GM21723 (cell line): ENCODE measurements at regions not wholly inside any gene's neighbourhood (a gene's known extent, or its start where the extent isn't known, plus 50 kb on each side); places are given as distances from the start of the nearest gene placed in this dataset.

ENCODE experiments used
- ATAC-seq: cut with Tn5 transposase; IDR thresholded peaks from one replicate; pipeline ENCODE4 v1.9.1; 2021; ENCODE audit warnings: mild to moderate bottlenecking, moderate library complexity; ENCODE audit not compliant: unreplicated experiment

DNA sequence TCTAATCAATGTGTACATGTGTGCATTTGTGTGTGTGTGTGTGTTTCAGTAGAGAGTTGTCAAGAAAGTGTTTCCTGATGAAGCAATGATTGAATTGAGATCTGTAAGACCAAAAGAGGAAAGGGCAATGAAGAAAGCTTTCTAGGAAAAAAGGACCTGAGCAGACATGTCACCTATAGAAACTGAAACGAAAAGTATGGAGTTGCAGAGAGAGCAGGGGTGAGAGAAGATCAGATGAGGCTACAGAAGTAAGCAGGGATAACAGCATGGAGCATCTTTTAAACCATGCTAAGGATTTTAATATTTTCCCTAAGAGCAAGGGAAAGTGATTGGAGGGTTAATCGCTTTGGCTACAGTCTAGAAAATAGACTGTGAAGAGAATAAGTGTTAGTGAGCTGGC, 1459.4 kb upstream of the TENM4 start:
- peak; percentile 83 for ATAC-seq

DNA sequence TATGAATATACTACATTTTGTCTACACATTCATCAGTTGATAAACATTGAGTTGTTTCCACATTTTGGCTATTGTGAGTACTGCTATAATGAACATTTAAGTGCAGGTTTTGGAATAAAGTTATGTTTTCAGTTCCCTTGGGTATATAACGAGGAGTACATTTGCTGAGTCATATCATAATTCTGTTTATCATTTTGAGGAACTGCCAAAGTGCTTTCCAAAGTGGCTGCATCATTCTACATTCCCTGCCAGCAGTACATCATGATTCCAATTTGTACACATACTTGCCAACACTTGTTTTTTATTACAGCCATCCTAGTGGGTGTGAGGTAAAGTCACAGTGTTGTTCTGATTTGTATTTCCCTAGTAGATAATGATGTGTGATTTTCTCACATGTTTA, 1458.6 kb upstream of the TENM4 start:
- no peak for ATAC-seq

DNA sequence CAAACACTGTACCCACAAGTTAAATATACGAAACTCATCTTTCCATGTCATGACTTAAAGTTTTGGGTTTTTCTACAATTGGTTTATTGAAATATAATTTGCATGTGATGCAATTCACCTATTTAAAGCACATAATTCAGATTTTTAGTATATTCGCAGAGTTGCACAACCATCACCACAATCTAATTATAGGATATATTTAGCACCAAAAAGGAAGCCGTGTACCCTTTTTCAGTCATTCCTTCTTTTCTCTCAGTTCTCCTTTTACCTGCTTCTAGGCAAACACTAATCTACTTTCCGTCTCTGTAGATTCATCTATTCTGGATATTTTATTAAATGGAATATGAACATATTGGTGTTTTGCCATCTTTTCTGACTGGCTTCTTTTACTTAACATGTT, 1458.1 kb upstream of the TENM4 start:
- no peak for ATAC-seq

DNA sequence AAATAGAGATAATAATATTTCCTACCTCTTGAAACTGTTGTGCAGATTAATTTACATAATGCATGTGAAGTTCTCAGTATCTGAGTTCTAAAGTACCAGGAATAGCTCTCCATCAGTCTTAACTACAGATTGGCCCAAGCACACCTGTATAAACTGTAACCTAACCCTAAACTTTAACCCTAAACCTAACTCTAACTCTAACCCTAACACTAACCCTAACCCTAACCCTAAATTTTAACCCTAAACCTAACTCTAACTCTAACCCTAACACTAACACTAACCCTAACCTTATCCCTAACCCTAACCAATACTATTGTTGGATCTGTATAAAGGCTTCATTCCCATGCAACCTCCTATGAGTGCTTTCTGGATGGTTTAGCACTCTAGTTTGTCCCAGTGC, 1445.9 kb upstream of the TENM4 start:
- ATAC-seq: no peak

DNA sequence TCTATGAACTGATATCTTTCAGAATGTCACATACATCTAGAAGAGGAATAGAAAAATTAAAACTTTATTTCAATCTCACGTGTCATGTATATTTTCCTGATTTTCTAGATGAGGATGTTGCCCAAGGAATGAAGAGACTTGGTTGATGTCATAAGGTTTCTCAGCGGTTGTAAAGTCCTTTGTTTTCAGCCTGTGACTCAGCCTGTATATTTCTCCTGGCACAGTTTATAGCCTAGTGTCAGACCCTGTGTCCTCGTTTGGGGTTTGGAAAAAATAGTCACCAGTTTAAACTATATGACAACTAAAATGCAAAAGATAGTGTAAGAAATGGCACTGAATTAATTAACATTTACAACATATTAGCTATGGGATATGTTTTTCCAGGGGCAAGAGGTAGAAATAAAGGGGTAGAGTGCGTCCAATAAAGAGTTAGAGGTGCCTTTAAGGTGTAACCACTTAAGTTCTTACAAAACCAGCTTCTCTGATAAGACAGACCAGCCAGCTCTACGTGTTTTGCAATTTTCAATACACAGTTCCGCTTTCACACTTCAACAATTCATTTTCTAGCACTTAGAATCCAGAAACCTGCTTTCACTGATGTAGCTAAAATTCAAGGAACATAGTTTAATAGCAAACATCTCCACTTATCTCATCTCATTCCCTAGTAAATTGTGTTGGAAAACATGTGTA, 1432.6 kb upstream of the TENM4 start:
- no peak for ATAC-seq

DNA sequence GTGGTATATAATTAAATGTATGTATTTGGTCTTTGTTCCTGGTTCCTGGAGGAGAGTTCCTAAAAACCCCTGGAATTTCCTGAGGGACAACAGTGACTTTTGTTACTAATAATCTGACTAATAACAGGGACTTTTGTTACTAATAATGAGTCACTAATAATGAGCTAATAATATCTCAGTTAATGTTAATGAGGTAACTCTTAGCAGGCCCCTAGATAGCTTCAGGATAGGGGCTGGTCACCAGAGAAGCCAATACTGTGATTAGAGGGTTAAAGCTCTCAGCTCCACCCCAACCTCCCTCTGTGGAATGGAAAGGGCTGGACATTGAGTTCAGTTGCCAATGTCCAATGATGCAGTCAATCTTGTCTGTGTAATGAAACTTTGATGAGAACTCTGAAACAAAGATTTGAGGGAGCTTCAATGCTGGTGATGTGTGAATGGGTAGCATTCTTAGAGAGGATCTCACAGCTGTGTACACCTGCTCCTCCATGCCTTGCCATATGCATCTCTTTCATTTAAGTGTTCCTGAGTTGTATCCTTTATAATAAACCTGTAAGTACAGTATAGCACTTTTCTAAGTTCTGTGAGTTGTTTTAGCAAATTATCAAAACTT, 1431.4 kb upstream of the TENM4 start:
- ATAC-seq: no peak

DNA sequence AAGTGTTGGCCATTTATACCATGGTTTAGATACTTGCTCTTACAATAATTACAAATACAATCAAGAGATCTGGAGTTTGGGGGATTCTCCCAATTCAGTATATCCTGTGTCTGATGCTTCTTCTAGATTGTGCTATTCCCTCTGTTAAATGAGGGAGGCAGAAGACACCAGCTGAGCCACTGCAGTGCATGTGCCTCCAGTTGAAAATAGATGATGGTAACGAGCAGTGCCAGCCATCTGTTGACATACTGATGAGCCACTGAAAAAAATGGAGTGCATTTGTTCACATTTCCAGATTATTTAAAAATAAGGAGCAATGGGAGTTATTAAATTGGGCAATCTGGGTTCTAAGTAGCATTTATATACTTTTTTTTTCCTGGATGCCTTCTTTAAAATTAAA, 1428.0 kb upstream of the TENM4 start:
- no peak for ATAC-seq

DNA sequence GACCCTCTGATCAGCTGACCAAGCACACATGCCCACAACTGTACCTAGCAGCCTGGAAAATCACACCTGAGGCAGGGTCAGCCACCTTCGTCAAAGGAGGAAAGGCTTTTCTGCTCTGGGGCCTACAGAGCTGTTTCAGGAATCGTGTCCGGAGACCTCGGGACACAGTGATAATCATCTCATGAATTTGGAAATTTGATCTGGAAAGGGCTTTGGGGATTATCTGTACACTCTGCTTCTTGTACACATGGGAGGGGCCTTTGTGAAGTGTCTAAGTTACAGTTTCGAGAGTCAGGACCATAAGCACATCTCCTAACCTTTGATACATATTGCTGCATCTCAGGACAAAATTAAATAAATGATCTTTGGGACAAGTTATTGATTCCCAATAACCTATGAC, 1421.2 kb upstream of the TENM4 start:
- ATAC-seq: no peak

DNA sequence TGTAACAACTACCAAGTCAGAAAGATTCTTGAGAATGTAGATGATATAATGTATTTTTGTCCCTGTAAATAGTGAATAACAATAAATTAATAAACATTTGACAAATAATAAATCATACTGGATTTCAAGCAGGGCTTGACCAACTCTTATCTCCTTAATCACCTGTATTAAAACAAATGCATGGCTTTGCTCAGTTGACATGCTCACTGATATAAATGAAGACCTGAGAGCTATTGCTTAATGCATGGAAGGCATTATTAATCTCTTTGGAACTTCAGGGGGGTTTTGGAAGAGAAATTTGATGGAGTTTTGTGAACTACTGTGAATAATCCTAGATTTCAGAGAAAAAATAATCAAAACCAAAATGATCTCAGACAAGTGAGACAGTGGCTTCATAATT, 1420.4 kb upstream of the TENM4 start:
- ATAC-seq: no peak

DNA sequence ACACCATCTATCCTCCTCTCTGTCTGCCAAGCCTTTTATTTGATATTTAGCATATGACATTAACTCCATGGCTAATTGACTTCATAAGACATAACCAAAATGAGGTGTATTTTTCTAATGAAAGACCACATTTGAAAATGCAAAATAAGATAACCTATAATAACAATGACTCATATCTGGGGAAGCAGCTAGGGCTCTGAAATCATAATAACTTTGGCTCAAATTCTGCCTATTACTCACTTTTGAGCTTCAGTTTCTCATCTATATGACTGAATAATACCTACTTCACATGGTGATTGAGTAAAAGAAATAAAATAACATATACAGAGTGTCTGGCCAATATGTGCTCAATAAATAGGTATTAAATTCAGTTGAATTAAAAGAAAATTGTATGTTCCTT, 1419.8 kb upstream of the TENM4 start:
- no peak for ATAC-seq

DNA sequence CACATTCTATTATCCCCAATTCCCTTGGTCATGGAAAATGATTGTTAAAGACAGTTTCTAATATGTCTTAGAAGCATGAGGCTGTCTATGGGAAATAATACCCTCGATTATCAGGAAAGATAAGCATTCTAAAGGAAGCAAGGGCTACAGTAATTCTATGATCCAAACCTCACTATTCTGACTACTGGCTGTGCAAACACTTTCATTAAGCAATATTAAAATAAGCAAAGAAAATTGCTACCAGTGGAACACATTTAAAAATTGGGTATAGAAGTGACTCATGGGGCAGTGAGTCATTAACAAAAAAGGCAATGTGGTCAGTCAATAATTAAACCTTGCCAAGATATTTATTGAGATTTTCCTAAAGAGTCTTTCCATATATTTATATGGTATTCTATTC, 1415.2 kb upstream of the TENM4 start:
- no peak for ATAC-seq

DNA sequence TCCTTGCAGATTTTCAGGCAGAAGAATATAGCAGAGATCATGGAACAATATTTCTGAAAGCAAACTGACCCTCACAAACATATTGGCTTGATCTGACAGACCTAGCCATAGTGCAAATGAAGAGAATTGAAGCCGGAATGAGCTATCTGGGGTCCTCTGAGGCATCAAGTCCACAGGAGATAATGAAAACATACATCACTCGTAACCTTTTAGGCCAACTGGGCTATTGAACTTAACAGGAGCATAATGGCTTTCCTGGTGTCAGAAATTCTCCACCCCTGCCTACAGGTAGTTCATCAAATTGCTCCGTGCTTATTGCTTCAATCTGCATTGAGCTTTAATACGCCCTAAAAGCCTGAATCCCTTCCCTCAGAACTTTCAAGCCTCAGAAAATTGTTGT, 1414.6 kb upstream of the TENM4 start:
- ATAC-seq: no peak

DNA sequence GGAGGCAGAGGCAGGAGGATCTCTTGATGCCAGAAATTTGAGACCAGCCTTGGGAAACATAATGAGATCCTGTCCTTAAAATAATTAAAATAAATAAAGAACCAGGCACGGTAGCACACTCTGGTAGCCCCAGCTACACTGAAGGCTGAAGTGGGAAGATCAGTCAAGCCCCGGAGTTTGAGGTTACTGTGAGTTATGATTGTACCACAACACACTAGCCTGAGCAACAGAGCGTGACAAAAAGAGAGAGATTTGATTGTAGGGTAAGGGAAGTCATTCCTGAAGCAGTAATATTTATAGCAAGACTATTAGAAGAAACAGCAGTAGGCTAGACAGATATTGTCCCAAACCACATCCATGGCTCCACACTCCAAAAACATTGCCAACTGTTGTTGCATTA, 1408.4 kb upstream of the TENM4 start:
- peak; percentile 44 for ATAC-seq

DNA sequence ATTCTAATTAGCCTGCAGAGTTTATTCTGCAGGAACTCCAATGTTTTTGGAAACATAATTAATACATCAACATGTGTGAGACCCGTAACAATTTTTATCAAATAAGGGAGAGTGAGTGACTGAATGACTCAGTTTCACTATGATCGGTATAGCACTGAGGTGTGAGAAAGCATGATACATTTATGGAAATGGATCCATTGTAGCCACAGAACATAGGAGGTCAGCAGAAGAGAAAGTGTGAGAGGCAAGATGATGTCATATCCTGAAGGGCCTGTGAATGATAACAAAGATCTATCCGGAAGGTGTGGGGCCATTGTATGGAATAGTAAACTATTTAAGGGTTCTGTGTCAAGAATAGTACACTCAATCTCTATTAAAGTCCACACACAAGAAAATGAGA, 1406.1 kb upstream of the TENM4 start:
- peak; percentile 95 for ATAC-seq

DNA sequence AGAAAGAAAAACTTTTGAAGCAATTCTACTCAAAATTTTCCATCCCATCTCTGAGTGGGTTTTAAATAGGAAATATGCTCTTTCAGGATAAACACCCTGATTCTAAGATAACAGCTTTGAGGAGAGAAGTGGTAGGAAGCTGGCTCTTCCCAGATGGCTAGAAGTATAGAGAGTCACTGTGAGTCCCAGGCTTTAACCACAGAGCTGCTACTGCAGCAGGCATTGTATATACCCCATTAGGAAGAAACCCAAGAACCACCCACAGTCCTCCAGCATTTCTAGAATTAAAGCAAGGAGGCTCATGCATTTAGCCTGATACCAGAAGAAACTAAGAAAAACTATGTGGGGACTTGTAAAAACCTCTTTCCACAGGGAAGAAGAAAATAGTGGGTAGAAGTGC, 1405.6 kb upstream of the TENM4 start:
- ATAC-seq: no peak

DNA sequence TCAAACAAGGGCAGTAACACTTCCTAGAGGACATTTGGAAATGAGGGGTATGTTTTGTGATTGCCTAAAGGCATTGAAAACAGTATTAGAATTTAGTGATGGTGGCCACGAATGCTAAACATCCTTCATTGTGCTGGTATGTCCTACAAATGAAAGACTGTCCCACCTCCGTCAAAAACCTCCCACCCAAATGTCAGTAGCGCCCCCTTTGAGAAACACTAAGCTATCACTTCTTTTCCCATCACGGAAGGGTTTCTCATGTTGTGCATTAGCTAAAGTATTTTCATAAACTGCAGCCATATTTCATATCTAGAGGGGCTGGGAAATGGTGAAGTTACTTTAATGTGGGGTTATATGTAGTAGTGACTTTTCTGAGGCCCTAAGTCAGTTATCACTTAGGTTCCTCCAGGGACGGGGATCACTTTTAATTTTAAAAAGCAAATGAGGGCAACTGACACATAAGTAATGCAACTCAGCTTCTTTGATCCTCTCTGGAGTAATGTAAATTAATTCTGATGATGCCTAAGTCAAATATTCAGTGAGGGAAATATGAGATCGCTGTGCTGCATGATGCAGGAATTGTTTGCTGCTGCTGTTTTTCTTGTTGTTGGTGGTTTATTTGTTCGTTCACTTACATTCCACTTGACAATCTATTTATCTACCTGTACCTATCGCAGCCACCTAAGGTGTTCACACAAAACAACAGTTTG, 1403.4 kb upstream of the TENM4 start:
- ATAC-seq: no peak

DNA sequence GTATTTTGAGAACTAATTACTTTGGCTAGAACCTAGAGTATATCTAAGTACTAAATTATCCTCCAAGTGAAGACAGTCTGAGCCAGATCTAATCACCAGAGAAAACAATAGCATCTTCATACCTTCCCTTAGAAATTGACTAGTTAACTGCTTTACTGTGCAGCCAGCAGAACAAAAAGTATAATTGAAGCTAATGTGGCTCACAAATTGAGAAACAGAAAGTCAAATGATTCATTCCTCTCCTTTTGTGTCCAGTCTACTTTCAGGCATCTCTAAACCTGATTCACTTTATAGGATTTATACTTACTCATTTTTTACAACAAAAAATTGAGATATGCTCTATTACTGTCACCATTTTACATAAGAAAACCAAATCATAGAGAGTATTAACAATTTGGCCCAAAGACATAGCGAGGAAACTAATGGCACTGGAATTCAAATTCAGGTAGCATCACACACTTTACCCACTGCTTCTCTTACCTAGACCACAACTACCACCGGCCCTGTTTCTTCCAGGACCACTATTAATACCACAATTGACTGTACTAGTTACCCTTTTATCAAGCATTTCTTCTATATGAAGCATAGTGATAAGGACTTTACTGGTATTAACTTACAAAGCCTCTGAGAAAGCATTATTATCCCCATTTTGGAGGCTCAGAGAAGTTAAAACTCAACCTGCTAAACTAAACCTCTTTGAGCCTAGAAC, 1402.6 kb upstream of the TENM4 start:
- ATAC-seq: peak; percentile 43

DNA sequence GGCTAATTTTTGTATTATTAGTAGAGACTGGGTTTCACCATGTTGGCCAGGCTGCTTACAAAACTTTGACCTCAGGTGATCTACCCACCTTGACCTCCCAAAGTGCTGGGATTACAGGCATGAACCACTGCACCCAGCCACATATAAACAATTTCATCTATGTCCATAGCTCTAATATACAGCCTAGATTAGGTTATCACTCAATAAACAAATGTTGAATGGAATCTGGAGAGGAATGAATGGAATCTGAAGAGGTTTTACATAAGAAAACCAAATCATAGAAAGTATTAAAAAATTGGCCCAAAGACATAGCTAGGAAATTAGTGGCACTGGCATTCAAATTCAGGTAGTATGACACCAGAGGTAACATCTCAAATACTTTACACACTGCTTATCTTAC, 1401.4 kb upstream of the TENM4 start:
- ATAC-seq: no peak

DNA sequence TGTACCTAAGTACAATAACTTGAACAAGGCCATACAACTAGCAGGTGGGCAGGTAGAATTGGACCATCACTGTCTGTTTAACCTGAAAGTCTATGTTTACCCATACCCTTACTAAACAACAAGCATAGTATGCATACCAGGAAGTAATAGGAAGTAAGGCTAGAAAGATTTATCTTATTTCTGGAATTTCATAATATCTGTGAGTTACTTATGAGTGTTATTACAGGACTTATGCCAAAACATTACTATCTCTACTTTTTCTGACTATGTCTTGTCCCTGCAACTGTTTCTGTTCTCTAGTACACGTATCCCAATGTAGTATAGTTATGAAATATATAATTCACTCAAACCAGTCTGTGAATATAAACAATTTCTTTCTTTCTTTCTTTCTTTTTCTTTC, 1400.8 kb upstream of the TENM4 start:
- no peak for ATAC-seq

DNA sequence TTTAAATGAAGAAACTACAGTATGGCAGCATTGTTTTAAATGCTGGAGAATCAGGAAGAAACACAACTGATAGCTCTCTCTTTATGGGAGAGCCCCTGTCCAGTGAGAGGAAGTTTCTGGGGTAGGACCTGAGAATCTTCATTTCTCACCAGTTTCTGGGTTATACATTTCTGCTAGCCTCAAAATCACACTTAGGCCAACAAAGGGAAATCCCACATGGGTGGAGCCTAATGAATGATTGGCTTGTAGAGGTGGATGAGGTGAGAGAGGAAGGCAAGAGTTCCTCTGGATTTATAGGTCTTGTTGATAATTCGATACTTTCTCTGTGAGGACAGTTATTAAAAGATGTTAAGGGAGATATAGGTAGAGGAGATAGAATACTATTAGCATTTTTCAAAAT, 1397.3 kb upstream of the TENM4 start:
- ATAC-seq: peak; percentile 60

DNA sequence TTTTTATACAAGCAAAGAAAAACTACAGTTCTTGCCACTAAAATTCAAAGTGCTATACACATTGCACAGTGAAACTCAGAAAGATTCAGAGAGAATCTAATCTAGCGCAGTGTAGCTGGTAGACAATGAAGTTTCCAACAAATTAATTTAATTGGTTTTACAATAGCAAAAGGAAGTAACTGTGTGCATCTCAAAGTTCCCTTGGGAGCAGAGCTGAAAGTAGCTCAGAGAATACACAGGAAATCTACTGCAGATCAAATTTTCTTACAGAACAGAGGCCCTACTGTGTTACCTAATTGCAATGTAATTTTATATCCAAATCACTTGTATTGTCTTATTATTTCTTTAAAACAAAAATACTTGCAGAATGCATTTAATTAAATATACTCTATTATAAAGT, 1396.2 kb upstream of the TENM4 start:
- no peak for ATAC-seq

DNA sequence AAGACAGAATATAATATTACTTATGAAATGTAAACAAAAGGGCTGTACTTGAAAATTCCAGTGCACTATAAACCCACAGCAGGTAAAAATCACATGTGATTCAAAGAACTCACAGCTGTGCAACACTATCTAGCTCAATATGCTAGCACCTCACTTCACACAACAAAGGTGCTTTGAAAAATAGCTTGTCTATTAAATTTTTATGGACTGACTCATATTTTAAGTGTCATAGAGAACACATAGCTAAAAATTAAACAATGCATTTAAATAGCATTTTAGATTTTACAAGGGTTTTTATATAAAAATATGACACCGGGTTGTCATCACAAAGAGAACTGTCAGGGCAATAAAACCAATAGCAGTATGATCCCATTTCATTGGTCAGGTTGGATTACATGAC, 1390.5 kb upstream of the TENM4 start:
- ATAC-seq: no peak
